ENCODE measurements at regions not wholly inside any gene's neighbourhood (a gene's known extent, or its start where the extent isn't known, plus 50 kb on each side); places are given as distances from the start of the nearest gene placed in this dataset.

DNA sequence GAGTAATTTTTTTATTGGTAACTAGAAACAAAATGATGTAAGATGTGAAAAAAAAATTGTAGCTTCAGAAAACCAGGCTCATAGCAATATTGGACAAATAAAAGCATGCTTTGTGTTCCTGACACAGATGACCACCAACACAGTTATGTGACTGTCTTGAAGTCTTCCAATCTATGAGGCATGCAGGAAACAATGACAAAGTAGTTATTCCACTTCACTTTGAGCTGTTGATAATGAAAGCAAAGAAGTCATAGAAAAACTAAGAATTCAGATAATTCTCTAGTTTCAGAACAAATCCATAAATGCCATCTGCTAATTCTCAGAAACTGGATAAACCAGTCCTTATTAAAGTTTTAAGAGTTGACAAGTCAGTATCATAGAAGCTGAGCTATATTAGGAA lies 378.4 kb upstream of the SEMA3D start:
- TF ChIP-seq RNF2 (IDR thresholded peaks at IDR 0.05; ENCODE audit: borderline replicate concordance, low read depth) (no peak), RAD21 (conservative IDR thresholded peaks at IDR 0.05 in 1 of 2, IDR thresholded peaks at IDR 0.05 in 1 of 2) (no peak), KDM1A (IDR thresholded peaks at IDR 0.05; ENCODE audit: low read depth) (no peak), ZNF302 (CRISPR knock-in tag; IDR thresholded peaks at IDR 0.05) (no peak)
- TF ChIP-seq, protein P1, sequence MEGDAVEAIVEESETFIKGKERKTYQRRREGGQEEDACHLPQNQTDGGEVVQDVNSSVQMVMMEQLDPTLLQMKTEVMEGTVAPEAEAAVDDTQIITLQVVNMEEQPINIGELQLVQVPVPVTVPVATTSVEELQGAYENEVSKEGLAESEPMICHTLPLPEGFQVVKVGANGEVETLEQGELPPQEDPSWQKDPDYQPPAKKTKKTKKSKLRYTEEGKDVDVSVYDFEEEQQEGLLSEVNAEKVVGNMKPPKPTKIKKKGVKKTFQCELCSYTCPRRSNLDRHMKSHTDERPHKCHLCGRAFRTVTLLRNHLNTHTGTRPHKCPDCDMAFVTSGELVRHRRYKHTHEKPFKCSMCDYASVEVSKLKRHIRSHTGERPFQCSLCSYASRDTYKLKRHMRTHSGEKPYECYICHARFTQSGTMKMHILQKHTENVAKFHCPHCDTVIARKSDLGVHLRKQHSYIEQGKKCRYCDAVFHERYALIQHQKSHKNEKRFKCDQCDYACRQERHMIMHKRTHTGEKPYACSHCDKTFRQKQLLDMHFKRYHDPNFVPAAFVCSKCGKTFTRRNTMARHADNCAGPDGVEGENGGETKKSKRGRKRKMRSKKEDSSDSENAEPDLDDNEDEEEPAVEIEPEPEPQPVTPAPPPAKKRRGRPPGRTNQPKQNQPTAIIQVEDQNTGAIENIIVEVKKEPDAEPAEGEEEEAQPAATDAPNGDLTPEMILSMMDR (IDR thresholded peaks at IDR 0.05): no peak
- TF ChIP-seq, protein P2, sequence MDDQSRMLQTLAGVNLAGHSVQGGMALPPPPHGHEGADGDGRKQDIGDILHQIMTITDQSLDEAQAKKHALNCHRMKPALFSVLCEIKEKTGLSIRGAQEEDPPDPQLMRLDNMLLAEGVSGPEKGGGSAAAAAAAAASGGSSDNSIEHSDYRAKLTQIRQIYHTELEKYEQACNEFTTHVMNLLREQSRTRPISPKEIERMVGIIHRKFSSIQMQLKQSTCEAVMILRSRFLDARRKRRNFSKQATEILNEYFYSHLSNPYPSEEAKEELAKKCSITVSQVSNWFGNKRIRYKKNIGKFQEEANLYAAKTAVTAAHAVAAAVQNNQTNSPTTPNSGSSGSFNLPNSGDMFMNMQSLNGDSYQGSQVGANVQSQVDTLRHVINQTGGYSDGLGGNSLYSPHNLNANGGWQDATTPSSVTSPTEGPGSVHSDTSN (IDR thresholded peaks at IDR 0.05): no peak

Data from A549 (cell line).